ENCODE measurements at regions not wholly inside any gene's neighbourhood (a gene's known extent, or its start where the extent isn't known, plus 50 kb on each side); places are given as distances from the start of the nearest gene placed in this dataset.

GRCh38 chr10:111873621-111874135, 309.9 kb downstream of the GPAM start:
- H3K4me3 ChIP-seq (ENCODE audit: low read depth, low read length) = no peak overlapping the region
- no peak for TF ChIP-seq CTCF (IDR thresholded peaks at IDR 0.05; ENCODE audit: borderline replicate concordance, insufficient read depth, low read depth, low read length)

GRCh38 chr10:111874576-111874975, 309.0 kb downstream of the GPAM start:
- H3K4me3 ChIP-seq (ENCODE audit: low read depth, low read length) = no peak overlapping the region
- TF ChIP-seq CTCF (IDR thresholded peaks at IDR 0.05; ENCODE audit: borderline replicate concordance, insufficient read depth, low read depth, low read length) = no peak

- H3K4me3 ChIP-seq (ENCODE audit: low read depth, low read length) = no peak overlapping the region
- no peak for TF ChIP-seq CTCF (IDR thresholded peaks at IDR 0.05; ENCODE audit: borderline replicate concordance, insufficient read depth, low read depth, low read length)
Observed at GRCh38 chr10:111875725-111876124, 307.8 kb downstream of the GPAM start.

GRCh38 chr10:111877258-111877657, 306.3 kb downstream of the GPAM start:
- TF ChIP-seq CTCF (IDR thresholded peaks at IDR 0.05; ENCODE audit: borderline replicate concordance, insufficient read depth, low read depth, low read length) = no peak
- no peak overlapping the region for H3K4me3 ChIP-seq (ENCODE audit: low read depth, low read length)

- H3K4me3 ChIP-seq (ENCODE audit: low read depth, low read length) = no peak overlapping the region
- TF ChIP-seq CTCF (IDR thresholded peaks at IDR 0.05; ENCODE audit: borderline replicate concordance, insufficient read depth, low read depth, low read length) = no peak
Observed at GRCh38 chr10:111879969-111880368, 303.6 kb downstream of the GPAM start.

GRCh38 chr10:111885046-111885445, 298.5 kb downstream of the GPAM start:
- TF ChIP-seq CTCF (IDR thresholded peaks at IDR 0.05; ENCODE audit: borderline replicate concordance, insufficient read depth, low read depth, low read length) = no peak

GRCh38 chr10:111885919-111886318, 297.6 kb downstream of the GPAM start:
- H3K4me3 ChIP-seq (ENCODE audit: low read depth, low read length) = no peak overlapping the region
- TF ChIP-seq CTCF (IDR thresholded peaks at IDR 0.05; ENCODE audit: borderline replicate concordance, insufficient read depth, low read depth, low read length) = no peak

More at GRCh38 chr10:111885046-111885445, 298.5 kb downstream of the GPAM start:
- no peak overlapping the region for H3K4me3 ChIP-seq (ENCODE audit: low read depth, low read length)
